KMS-11 (cell line): ENCODE measurements at regions not wholly inside any gene's neighbourhood (a gene's known extent, or its start where the extent isn't known, plus 50 kb on each side); places are given as distances from the start of the nearest gene placed in this dataset.

ENCODE experiments used
- H2AFZ ChIP-seq: fragments of 200-600 bp; sonication (generic); 2 replicates; pipeline ENCODE4 v1.6.1; 2016; ENCODE audit warnings: antibody characterized with exemption, mixed run types, low read depth
- H3K27ac ChIP-seq: fragments of 200-600 bp; sonication (generic); 2 replicates; pipeline ENCODE4 v1.6.1; 2016; ENCODE audit warnings: mild to moderate bottlenecking, mixed run types
- H3K27me3 ChIP-seq: fragments of 200-600 bp; sonication (generic); 2 replicates; pipeline ENCODE4 v1.6.1; 2017; ENCODE audit warnings: mild to moderate bottlenecking, low read depth, mixed run types, moderate library complexity; ENCODE audit not compliant: insufficient read depth
- H3K36me3 ChIP-seq: fragments of 200-600 bp; sonication (generic); 2 replicates; pipeline ENCODE4 v1.6.1; 2017; ENCODE audit warnings: mild to moderate bottlenecking, mixed run types; ENCODE audit not compliant: insufficient read depth
- H3K4me1 ChIP-seq: fragments of 200-600 bp; sonication (generic); 2 replicates; pipeline ENCODE4 v1.6.1; 2016; ENCODE audit warnings: mild to moderate bottlenecking, low read depth, mixed run types; ENCODE audit not compliant: poor library complexity, severe bottlenecking
- H3K4me2 ChIP-seq: fragments of 200-600 bp; sonication (generic); 2 replicates; pipeline ENCODE4 v1.7.0; 2016; ENCODE audit warnings: mild to moderate bottlenecking, mixed run types
- H3K4me3 ChIP-seq: fragments of 200-600 bp; sonication (generic); IDR thresholded peaks from 2 replicates; pipeline ENCODE4 v1.6.1; 2017; ENCODE audit warnings: low read depth, low read length, mixed read lengths; ENCODE audit not compliant: insufficient read depth
- H3K79me2 ChIP-seq: fragments of 200-600 bp; sonication (generic); 2 replicates; pipeline ENCODE4 v1.6.1; 2016; ENCODE audit warnings: low read depth, mixed run types; ENCODE audit not compliant: insufficient read depth
- H3K9ac ChIP-seq: fragments of 200-600 bp; sonication (generic); 2 replicates; pipeline ENCODE4 v1.6.1; 2016; ENCODE audit warnings: mild to moderate bottlenecking, mixed run types
- H4K20me1 ChIP-seq: fragments of 200-600 bp; sonication (generic); 2 replicates; pipeline ENCODE4 v1.6.1; 2016; ENCODE audit warnings: mild to moderate bottlenecking, mixed run types; ENCODE audit not compliant: insufficient read depth
- TF ChIP-seq, protein P1 (sequence below): fragments of 200-600 bp; sonication (generic); conservative IDR thresholded peaks from 2 replicates; pipeline ENCODE4 v1.6.1; 2017; ENCODE audit warnings: low read depth, mild to moderate bottlenecking, antibody characterized with exemption, low read length, moderate library complexity, mixed read lengths

DNA sequence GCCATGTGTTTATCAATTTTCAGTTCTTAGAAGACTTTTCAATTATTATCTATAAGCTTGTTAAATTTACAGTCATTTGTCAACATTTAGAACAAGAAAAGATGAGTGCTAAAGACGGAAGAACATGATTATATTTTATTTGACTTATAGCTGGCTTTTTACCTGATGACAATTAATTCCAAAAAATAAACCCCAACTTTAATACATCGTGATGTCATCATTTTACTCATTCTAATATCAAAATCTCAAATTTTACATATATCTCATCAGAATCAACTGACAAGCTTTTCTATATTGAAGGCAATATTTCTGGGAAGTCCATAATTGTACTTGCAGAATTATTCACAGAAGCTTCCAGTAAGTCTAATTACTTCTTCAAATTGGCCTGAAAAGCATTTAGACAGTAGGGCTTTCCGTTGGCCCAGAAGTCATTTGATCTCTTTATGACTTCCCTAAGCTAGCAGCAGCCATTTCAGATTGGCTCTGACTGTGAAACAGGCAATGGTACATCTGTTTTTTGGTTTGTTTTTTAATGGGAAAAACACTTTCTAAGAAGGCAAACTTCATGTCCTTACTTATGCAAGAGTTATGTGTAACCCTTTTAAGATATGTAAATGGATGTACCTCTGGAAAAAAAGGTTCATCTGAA is 234.7 kb upstream of the PLSCR5 start:
- Histone ChIP-seq H3K27me3 (no peaks in the 10 kb centered on the region), H3K4me2 (no peak overlapping the region), H3K4me3 (no peak overlapping the region), H4K20me1 (no peaks in the 10 kb centered on the region), H3K4me1 (no peaks in the 10 kb centered on the region), H3K27ac (no peak overlapping the region), H3K9ac (no peak overlapping the region), H3K36me3 (no peaks in the 10 kb centered on the region), H3K79me2 (no peaks in the 10 kb centered on the region), H2AFZ (no peak overlapping the region)
- TF ChIP-seq, protein P1, sequence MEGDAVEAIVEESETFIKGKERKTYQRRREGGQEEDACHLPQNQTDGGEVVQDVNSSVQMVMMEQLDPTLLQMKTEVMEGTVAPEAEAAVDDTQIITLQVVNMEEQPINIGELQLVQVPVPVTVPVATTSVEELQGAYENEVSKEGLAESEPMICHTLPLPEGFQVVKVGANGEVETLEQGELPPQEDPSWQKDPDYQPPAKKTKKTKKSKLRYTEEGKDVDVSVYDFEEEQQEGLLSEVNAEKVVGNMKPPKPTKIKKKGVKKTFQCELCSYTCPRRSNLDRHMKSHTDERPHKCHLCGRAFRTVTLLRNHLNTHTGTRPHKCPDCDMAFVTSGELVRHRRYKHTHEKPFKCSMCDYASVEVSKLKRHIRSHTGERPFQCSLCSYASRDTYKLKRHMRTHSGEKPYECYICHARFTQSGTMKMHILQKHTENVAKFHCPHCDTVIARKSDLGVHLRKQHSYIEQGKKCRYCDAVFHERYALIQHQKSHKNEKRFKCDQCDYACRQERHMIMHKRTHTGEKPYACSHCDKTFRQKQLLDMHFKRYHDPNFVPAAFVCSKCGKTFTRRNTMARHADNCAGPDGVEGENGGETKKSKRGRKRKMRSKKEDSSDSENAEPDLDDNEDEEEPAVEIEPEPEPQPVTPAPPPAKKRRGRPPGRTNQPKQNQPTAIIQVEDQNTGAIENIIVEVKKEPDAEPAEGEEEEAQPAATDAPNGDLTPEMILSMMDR, result no peak

DNA sequence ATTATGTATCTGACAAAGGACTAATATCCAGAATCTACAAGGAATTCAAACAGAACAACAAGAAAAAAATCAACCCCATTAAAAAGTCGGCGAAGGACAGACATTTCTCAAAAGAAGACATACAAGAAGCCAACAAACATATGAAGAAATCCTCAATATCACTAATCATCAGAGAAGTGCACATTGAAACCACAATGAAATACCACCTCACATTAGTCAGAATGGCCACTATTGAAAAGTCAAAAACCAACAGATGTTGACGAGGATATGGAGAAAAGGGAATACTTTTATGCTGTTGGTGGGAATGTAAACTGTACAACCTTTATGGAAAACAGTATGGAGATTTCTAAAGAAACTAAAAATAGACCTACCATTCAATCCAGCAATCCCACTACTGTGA is 233.1 kb upstream of the PLSCR5 start:
- Histone ChIP-seq H3K9ac (no peak overlapping the region), H3K27me3 (no peaks in the 10 kb centered on the region), H3K36me3 (no peaks in the 10 kb centered on the region), H3K4me2 (no peak overlapping the region), H2AFZ (no peak overlapping the region), H4K20me1 (no peaks in the 10 kb centered on the region), H3K4me1 (no peaks in the 10 kb centered on the region), H3K27ac (no peak overlapping the region), H3K4me3 (no peak overlapping the region), H3K79me2 (no peaks in the 10 kb centered on the region)
- TF ChIP-seq, protein P1, result no peak

DNA sequence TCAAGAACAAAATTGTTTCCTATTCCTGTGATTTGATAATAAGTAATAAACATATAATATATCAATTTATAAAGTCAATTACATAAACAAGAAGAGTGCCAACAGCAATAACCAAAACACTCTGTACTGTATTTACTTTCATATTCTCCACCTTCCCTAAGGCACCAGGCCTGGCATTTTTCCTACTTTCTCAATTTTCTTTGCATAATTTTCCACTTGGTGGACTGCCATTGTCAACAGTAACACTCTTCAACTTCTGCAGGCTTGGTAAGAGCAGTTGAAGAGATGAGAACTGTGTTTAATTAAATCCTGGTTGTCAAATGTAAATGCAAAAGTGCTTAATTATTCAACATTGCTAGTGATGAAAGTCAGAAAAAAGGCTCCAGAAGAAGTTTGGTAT is 229.8 kb upstream of the PLSCR5 start:
- Histone ChIP-seq H4K20me1 (no peaks in the 10 kb centered on the region), H3K9ac (no peak overlapping the region), H3K27ac (no peak overlapping the region), H3K36me3 (no peaks in the 10 kb centered on the region), H2AFZ (no peak overlapping the region), H3K4me2 (no peak overlapping the region), H3K79me2 (no peaks in the 10 kb centered on the region), H3K4me1 (no peaks in the 10 kb centered on the region), H3K4me3 (no peak overlapping the region), H3K27me3 (no peaks in the 10 kb centered on the region)
- TF ChIP-seq, protein P1, result no peak

DNA sequence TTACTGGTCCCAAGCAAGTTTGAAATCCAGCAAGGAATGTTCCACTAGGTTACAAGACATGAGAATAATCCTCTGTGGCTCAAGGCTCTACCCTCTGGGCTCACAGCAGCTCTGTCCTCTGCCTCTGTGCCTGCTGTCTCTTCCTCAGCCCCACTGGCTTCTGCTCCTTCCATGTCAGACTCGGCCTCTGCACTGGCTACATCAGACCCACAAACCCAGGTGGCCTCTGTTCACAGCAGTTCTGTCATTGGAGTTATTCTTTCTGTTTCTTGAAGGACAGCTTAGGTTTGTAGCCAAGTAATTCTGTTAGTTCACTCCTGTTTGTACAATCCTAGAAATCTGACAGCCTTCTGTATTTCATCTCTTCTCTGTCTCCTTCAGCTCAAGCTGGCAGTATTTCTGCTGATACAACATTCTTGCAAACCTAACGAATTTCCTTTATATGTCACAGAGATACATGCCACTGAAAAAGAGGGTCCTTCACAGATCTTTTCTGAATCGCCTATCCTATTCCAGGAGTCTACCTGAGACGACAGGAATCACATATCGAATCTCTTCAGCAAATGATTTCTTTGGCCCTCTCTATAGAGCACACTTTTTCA is 227.8 kb upstream of the PLSCR5 start:
- Histone ChIP-seq H3K4me3 (no peak overlapping the region), H3K36me3 (no peaks in the 10 kb centered on the region), H3K27ac (no peak overlapping the region), H3K4me1 (no peaks in the 10 kb centered on the region), H3K9ac (no peak overlapping the region), H3K27me3 (no peaks in the 10 kb centered on the region), H4K20me1 (no peaks in the 10 kb centered on the region), H3K4me2 (no peak overlapping the region), H3K79me2 (no peaks in the 10 kb centered on the region), H2AFZ (no peak overlapping the region)
- TF ChIP-seq, protein P1, result no peak
